ENCODE measurements at regions not wholly inside any gene's neighbourhood (a gene's known extent, or its start where the extent isn't known, plus 50 kb on each side); places are given as distances from the start of the nearest gene placed in this dataset.
"Not testable (repeated sequence)": the region's sequence is repeated elsewhere in the genome, so short reads cannot be mapped to it uniquely, and the experiment has no call there.

- H3K36me3 ChIP-seq (ENCODE audit: control insufficient read depth, insufficient read depth, low read length); H3K4me3 ChIP-seq (replicated peaks; ENCODE audit: low read depth, low read length); H3K27me3 ChIP-seq (replicated peaks; ENCODE audit: control insufficient read depth, insufficient read depth, low read length); DNase-seq (ENCODE audit: extremely low read depth, insufficient read length): not testable (repeated sequence)
Observed at GRCh38 chr17:26936645-26937044, 357.3 kb upstream of the WSB1 start.

- not testable (repeated sequence) for H3K4me3 ChIP-seq (replicated peaks; ENCODE audit: low read depth, low read length); DNase-seq (ENCODE audit: extremely low read depth, insufficient read length); H3K36me3 ChIP-seq (ENCODE audit: control insufficient read depth, insufficient read depth, low read length); H3K27me3 ChIP-seq (replicated peaks; ENCODE audit: control insufficient read depth, insufficient read depth, low read length)
Observed at GRCh38 chr17:26937750-26938322, 356.1 kb upstream of the WSB1 start.

- DNase-seq (ENCODE audit: extremely low read depth, insufficient read length); H3K4me3 ChIP-seq (replicated peaks; ENCODE audit: low read depth, low read length); H3K27me3 ChIP-seq (replicated peaks; ENCODE audit: control insufficient read depth, insufficient read depth, low read length); H3K36me3 ChIP-seq (ENCODE audit: control insufficient read depth, insufficient read depth, low read length): not testable (repeated sequence)
Observed at GRCh38 chr17:26939755-26940154, 354.2 kb upstream of the WSB1 start.

- H3K4me3 ChIP-seq (replicated peaks; ENCODE audit: low read depth, low read length); H3K36me3 ChIP-seq (ENCODE audit: control insufficient read depth, insufficient read depth, low read length); DNase-seq (ENCODE audit: extremely low read depth, insufficient read length); H3K27me3 ChIP-seq (replicated peaks; ENCODE audit: control insufficient read depth, insufficient read depth, low read length): not testable (repeated sequence)
Observed at GRCh38 chr17:26940587-26940986, 353.3 kb upstream of the WSB1 start.

- Histone ChIP-seq H3K36me3 (ENCODE audit: control insufficient read depth, insufficient read depth, low read length) (no peaks in the 10 kb centered on the region), H3K27me3 (replicated peaks; ENCODE audit: control insufficient read depth, insufficient read depth, low read length) (no peaks in the 10 kb centered on the region), H3K4me3 (replicated peaks; ENCODE audit: low read depth, low read length) (no peak overlapping the region)
- TF ChIP-seq CTCF (IDR thresholded peaks at IDR 0.05; ENCODE audit: insufficient read depth, low read length, poor library complexity, severe bottlenecking) = no peak
- no peak for DNase-seq (ENCODE audit: extremely low read depth, insufficient read length)
Observed at GRCh38 chr17:26962255-26963162, 331.4 kb upstream of the WSB1 start.

GRCh38 chr17:26963163-26963503, 330.8 kb upstream of the WSB1 start:
- Histone ChIP-seq H3K27me3 (replicated peaks; ENCODE audit: control insufficient read depth, insufficient read depth, low read length) (no peaks in the 10 kb centered on the region), H3K4me3 (replicated peaks; ENCODE audit: low read depth, low read length) (no peak overlapping the region), H3K36me3 (ENCODE audit: control insufficient read depth, insufficient read depth, low read length) (no peaks in the 10 kb centered on the region)
- no peak for TF ChIP-seq CTCF (IDR thresholded peaks at IDR 0.05; ENCODE audit: insufficient read depth, low read length, poor library complexity, severe bottlenecking)
- DNase-seq (ENCODE audit: extremely low read depth, insufficient read length) = no peak

GRCh38 chr17:26965898-26966624, 327.9 kb upstream of the WSB1 start:
- H3K4me3 ChIP-seq (replicated peaks; ENCODE audit: low read depth, low read length); H3K27me3 ChIP-seq (replicated peaks; ENCODE audit: control insufficient read depth, insufficient read depth, low read length); DNase-seq (ENCODE audit: extremely low read depth, insufficient read length); H3K36me3 ChIP-seq (ENCODE audit: control insufficient read depth, insufficient read depth, low read length): not testable (repeated sequence)

- H3K36me3 ChIP-seq (ENCODE audit: control insufficient read depth, insufficient read depth, low read length); H3K4me3 ChIP-seq (replicated peaks; ENCODE audit: low read depth, low read length); H3K27me3 ChIP-seq (replicated peaks; ENCODE audit: control insufficient read depth, insufficient read depth, low read length); DNase-seq (ENCODE audit: extremely low read depth, insufficient read length): not testable (repeated sequence)
Observed at GRCh38 chr17:26966625-26967179, 327.2 kb upstream of the WSB1 start.

GRCh38 chr17:26981845-26982425, 312.0 kb upstream of the WSB1 start:
- H3K27me3 ChIP-seq (replicated peaks; ENCODE audit: control insufficient read depth, insufficient read depth, low read length); H3K4me3 ChIP-seq (replicated peaks; ENCODE audit: low read depth, low read length); DNase-seq (ENCODE audit: extremely low read depth, insufficient read length); H3K36me3 ChIP-seq (ENCODE audit: control insufficient read depth, insufficient read depth, low read length): not testable (repeated sequence)

GRCh38 chr17:26982563-26982962, 311.4 kb upstream of the WSB1 start:
- H3K27me3 ChIP-seq (replicated peaks; ENCODE audit: control insufficient read depth, insufficient read depth, low read length); H3K4me3 ChIP-seq (replicated peaks; ENCODE audit: low read depth, low read length); H3K36me3 ChIP-seq (ENCODE audit: control insufficient read depth, insufficient read depth, low read length); DNase-seq (ENCODE audit: extremely low read depth, insufficient read length): not testable (repeated sequence)

GRCh38 chr17:26987851-26988250, 306.1 kb upstream of the WSB1 start:
- not testable (repeated sequence) for H3K36me3 ChIP-seq (ENCODE audit: control insufficient read depth, insufficient read depth, low read length); H3K27me3 ChIP-seq (replicated peaks; ENCODE audit: control insufficient read depth, insufficient read depth, low read length); DNase-seq (ENCODE audit: extremely low read depth, insufficient read length); H3K4me3 ChIP-seq (replicated peaks; ENCODE audit: low read depth, low read length)

Data from GM06990 (cell line).